ENCODE measurements at regions not wholly inside any gene's neighbourhood (a gene's known extent, or its start where the extent isn't known, plus 50 kb on each side); places are given as distances from the start of the nearest gene placed in this dataset.

DNA sequence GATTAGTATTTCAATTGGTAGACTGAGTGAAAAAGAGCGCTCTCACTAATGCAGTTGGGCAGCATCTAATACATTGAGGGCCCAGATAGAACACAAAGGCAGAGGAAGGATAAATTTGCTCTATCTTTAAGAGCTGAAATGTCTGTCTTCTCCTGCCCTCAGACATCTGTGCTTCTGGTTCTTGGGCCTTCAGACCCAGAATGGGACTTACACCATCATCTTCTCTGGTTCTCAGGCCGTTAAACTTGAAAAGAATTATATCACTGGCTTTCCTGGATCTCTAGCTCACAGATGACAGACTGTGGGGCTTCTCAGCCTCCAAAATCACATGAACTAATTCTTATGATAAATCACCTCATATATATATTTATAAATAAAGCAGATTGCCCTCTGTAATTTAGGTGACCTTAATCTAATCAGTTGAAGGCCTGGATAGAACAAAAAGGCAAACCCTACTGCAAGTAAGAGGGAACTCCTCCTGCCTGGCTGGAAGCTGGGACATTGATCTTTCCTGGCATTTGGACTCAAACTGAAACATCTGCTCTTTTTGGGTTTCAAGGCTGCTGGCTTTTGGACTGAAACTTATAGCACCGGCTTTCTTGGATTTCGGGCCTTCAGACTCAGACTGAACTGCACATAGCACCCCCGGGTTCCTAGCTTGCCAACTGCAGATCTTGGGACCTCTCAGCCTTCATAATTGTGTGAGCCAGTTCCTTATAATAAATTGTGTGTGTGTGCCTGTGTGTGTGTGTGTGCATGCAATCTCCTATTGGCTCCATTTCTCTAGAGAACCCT, 390.4 kb upstream of the PLXNA2 start:
- TF ChIP-seq, protein P1, sequence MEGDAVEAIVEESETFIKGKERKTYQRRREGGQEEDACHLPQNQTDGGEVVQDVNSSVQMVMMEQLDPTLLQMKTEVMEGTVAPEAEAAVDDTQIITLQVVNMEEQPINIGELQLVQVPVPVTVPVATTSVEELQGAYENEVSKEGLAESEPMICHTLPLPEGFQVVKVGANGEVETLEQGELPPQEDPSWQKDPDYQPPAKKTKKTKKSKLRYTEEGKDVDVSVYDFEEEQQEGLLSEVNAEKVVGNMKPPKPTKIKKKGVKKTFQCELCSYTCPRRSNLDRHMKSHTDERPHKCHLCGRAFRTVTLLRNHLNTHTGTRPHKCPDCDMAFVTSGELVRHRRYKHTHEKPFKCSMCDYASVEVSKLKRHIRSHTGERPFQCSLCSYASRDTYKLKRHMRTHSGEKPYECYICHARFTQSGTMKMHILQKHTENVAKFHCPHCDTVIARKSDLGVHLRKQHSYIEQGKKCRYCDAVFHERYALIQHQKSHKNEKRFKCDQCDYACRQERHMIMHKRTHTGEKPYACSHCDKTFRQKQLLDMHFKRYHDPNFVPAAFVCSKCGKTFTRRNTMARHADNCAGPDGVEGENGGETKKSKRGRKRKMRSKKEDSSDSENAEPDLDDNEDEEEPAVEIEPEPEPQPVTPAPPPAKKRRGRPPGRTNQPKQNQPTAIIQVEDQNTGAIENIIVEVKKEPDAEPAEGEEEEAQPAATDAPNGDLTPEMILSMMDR (IDR thresholded peaks at IDR 0.05): no peak
- TF ChIP-seq EP300 (IDR thresholded peaks at IDR 0.05): no peak
- no peak for TF ChIP-seq POLR2AphosphoS5 (IDR thresholded peaks at IDR 0.05)

Measured in sigmoid colon (tissue), 4 donors.